GM21447 (cell line): ENCODE measurements at regions not wholly inside any gene's neighbourhood (a gene's known extent, or its start where the extent isn't known, plus 50 kb on each side); places are given as distances from the start of the nearest gene placed in this dataset.

ENCODE experiments used
- ATAC-seq: cut with Tn5 transposase; IDR thresholded peaks from one replicate; pipeline ENCODE4 v1.9.1; 2021; ENCODE audit not compliant: unreplicated experiment

GRCh38 chr13:107767119-107767518, 448.2 kb downstream of the LIG4 start:
- no peak for ATAC-seq

GRCh38 chr13:107765724-107766401, 449.5 kb downstream of the LIG4 start:
- ATAC-seq = no peak

- no peak for ATAC-seq
Observed at GRCh38 chr13:107764046-107764445, 451.3 kb downstream of the LIG4 start.

DNA sequence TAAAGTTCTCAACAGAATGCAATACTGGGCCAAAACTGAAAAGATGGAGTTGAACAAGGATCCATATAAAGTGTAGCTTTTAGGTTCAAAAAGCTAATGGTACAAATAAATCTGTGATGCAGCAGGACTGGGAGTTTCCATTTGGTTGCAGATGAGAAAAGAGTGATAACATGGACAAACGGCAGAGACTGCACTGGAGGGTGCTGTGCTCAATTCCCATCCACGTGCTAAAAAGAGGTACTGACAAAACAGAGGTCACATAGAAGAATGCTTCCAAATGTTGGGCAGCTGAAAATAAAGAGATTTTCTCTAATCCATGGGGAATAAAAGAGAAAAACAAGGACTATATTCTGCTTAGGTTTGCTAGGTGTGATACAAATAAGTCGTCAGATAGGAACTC, 461.6 kb downstream of the LIG4 start:
- no peak for ATAC-seq

DNA sequence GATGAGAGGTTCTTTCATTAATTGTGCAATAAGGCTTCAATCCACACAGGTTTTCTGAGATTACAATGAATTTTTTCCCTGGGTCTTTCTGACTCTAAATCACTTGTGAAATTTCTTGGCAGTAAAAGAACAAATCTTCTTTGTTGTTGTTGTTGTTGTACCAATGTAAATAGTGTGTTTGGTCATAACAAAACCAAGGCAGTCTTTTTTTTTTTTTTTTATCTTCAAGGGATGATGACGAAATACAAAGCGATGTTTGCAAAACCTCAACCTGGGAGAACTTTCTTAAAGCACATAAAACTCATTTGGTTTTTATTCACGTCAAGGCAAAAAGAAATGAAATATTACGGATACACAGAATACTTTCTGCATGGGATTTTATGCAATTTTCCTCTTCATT, 462.0 kb downstream of the LIG4 start:
- ATAC-seq = no peak

- no peak for ATAC-seq
Observed at GRCh38 chr13:107743983-107744382, 471.4 kb downstream of the LIG4 start.

- ATAC-seq = no peak
Observed at GRCh38 chr13:107743526-107743925, 471.8 kb downstream of the LIG4 start.

DNA sequence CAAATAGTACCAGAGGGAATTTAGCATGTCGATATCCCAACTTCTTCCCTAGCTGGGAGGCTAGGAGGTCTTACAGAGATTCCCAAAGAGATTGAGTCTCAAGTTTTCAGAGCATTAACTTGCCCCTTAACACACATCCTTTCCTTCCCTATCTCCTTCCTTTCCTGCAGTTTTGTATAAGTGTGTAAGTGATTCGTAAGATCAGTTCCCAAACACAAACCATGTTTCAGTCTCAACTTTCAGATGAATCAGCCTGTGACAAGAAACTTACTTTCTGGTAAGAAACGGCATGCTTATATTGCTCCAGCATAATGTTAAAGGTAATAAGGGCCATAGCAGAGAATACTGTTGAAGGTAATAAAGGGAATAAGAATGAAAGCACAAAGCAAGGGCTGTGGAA, 472.2 kb downstream of the LIG4 start:
- ATAC-seq = no peak

GRCh38 chr13:107742544-107742943, 472.8 kb downstream of the LIG4 start:
- ATAC-seq = no peak

GRCh38 chr13:107738004-107738403, 477.3 kb downstream of the LIG4 start:
- no peak for ATAC-seq

DNA sequence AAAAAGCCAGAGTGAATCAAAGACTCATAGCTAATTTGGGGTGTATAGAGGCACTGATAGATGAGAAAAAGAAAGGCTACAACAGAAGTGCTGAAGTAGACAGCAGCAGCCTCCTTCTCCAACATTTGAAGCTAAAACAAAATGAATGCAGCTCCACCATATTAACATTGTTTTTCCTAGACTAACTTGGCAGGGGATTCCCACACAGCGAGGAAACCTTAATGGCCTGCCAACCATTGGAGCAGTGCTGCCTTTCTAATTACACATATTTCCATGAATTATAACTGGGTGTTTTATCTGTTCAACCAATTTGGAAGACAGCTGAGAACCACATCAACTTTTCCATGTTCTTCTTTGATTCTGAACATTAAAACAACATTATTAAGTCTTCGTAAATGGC, 478.6 kb downstream of the LIG4 start:
- ATAC-seq = no peak

- no peak for ATAC-seq
Observed at GRCh38 chr13:107736170-107736569, 479.2 kb downstream of the LIG4 start.

DNA sequence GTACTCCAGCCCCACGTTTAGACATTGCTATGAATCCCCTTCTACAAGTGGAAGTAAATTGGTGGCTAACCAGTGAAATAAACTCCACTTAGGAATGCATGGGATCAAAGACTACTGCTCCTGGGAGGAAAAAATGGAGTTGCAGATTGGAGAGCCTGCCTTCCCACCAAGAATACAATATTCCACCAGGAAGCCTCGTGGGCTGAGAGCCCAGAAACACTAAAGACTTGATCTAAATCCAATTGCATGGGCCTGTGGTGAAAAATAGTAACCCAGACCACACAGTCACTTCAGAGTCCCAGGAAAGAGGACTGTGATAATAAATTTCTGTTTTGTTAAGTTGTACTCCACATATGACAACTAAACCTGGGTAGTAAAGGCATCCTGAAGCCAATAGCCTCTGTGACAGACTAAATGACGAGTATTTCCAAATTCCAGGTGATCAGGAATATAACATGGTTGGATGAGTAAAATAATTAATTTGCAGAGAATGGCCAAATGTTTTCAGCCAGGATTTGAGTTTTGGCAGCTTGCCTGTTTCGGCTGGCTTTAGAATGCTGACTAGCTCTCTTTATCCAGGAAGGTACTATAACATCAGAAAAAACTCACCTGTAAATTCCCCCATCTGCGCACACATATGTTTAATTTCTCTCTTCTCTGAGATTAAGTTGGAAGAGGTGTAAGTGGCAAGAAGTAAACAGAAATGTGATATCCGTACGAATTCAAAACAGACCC, 480.3 kb downstream of the LIG4 start:
- no peak for ATAC-seq

- no peak for ATAC-seq
Observed at GRCh38 chr13:107733276-107733675, 482.1 kb downstream of the LIG4 start.

- no peak for ATAC-seq
Observed at GRCh38 chr13:107730813-107731212, 484.5 kb downstream of the LIG4 start.

- ATAC-seq = no peak
Observed at GRCh38 chr13:107721125-107721869, 494.0 kb downstream of the LIG4 start.

GRCh38 chr13:107716741-107717140, 498.6 kb downstream of the LIG4 start:
- no peak for ATAC-seq

DNA sequence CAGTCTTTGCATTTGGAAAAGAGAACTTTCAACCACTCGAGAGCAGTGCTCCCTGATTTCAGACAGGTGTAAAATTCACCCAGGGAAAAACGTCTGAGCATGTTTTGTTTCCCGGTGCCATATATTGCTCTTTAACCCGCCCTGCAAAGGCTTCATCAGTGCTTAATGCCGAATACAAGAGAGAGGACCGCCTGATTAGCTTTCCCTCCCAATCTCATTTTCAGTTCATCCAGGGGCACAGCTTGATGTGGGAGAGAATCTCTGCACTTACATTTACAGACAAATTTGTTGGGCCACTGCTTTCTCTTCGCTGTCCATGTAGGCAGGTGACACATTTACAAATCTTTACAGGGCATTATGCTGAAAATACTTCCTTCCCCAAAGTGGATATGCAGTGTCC, 499.1 kb downstream of the LIG4 start:
- no peak for ATAC-seq

GRCh38 chr13:107715496-107715895, 499.8 kb downstream of the LIG4 start:
- no peak for ATAC-seq

DNA sequence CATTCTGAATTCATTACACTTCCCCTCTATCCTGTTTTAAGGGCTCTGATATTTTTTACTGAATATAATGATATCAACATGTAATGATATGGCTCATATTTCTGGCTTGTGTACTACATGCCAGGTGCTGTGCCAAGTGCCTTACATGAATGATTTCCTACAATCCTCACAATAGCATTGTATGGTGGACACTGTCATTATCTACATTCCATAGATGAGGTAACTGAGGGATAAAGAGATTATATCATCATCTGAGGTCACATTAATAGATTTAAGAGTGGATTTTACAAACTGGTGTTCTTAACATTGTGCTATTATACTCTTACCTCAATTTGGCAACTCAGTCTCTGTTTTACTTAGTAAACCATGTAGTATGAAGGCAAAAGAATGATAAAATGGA, 502.0 kb downstream of the LIG4 start:
- ATAC-seq = no peak

DNA sequence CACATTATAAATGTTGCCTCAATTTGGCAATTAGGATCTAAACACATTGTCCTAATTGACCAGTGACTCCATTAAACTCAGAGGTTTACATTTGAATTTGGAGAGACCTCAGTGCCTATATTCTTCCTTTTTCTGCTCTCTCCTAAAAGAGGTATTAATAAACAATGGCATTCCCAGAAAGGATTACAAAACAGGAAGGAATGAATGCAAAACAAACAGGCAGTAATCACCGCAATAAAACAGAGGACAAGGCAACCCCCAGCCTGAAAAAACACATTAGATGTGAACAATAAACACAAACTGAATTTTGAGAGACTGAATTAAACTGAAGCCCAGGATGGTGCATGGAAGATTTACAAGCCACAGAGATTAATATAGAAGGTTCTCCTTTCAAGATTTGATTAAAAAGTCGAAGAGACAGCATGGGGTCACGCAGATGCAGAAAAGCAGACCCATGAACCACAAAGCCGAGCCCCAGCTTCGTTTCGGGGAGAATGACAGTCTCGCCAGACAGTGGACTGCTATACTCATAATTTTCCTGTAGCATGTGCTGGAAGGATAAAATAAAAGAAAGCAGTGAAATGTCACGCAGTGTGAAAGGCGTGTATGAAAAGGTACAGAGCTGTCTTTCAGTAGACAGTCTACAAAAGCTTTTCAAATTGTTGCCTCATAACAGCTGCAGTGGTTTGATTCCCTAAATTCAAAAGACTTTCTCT, 503.0 kb downstream of the LIG4 start:
- no peak for ATAC-seq
